Neural cell (in vitro differentiated cells): ENCODE measurements at regions not wholly inside any gene's neighbourhood (a gene's known extent, or its start where the extent isn't known, plus 50 kb on each side); places are given as distances from the start of the nearest gene placed in this dataset.

Source experiments
- H2AFZ ChIP-seq: fragments of 200-600, 300-800 bp; sonication (generic), shearing (Covaris generic); 2 replicates; pipeline ENCODE4 v1.6.0; 2014; ENCODE audit warnings: low read depth, mild to moderate bottlenecking, antibody characterized with exemption, low read length, moderate library complexity
- H3F3A ChIP-seq: fragments of 200-600 bp; shearing (Covaris generic); 2 replicates; pipeline ENCODE4 v1.6.1; 2016; ENCODE audit warnings: mild to moderate bottlenecking, moderate library complexity, mixed read lengths, antibody characterized with exemption, low read length; ENCODE audit not compliant: insufficient read depth, poor library complexity, severe bottlenecking
- H3K27ac ChIP-seq: fragments of 200-600, 300-800 bp; sonication (generic), shearing (Covaris generic); 2 replicates; pipeline ENCODE4 v1.5.1; 2014; ENCODE audit warnings: mild to moderate bottlenecking, low read length, moderate library complexity
- H3K27me3 ChIP-seq: fragments of 300-800, 200-600 bp; sonication (generic), shearing (Covaris generic); 2 replicates; pipeline ENCODE4 v1.6.0; 2014; ENCODE audit warnings: mild to moderate bottlenecking, low read depth, low read length, moderate library complexity; ENCODE audit not compliant: insufficient read depth
- H3K36me3 ChIP-seq: fragments of 300-800, 200-600 bp; sonication (generic), shearing (Covaris generic); 2 replicates; pipeline ENCODE4 v1.5.1; 2014; ENCODE audit warnings: mild to moderate bottlenecking, antibody characterized with exemption, low read length, moderate library complexity; ENCODE audit not compliant: insufficient read depth
- H3K4me2 ChIP-seq: fragments of 300-800, 200-600 bp; sonication (generic), shearing (Covaris generic); 2 replicates; pipeline ENCODE4 v1.6.0; 2014; ENCODE audit warnings: mild to moderate bottlenecking, low read length
- H3K4me3 ChIP-seq: fragments of 300-800, 200-600 bp; sonication (generic), shearing (Covaris generic); 2 replicates; pipeline ENCODE4 v1.5.1; 2014; ENCODE audit warnings: mild to moderate bottlenecking, low read length, moderate library complexity
- H3K79me2 ChIP-seq: fragments of 200-600 bp; shearing (Covaris generic); replicated peaks from 2 replicates; pipeline ENCODE4 v1.6.0; 2014; ENCODE audit warnings: mild to moderate bottlenecking, low read length, moderate library complexity; ENCODE audit not compliant: insufficient read depth
- H3K9ac ChIP-seq: fragments of 300-800, 200-600 bp; sonication (generic), shearing (Covaris generic); 2 replicates; pipeline ENCODE4 v1.6.1; 2016; ENCODE audit warnings: mild to moderate bottlenecking, low read length, mixed read lengths
- H3K9me2 ChIP-seq: fragments of 200-600 bp; shearing (Covaris generic); 2 replicates; pipeline ENCODE4 v1.6.1; 2016; ENCODE audit warnings: mild to moderate bottlenecking, low read length, mixed read lengths; ENCODE audit not compliant: insufficient read depth
- H3K9me3 ChIP-seq: fragments of 200-600, 300-800 bp; sonication (generic), shearing (Covaris generic); 2 replicates; pipeline ENCODE4 v1.6.1; 2016; ENCODE audit warnings: mild to moderate bottlenecking, mixed run types, low read length, moderate library complexity, mixed read lengths
- H4K20me1 ChIP-seq: fragments of 200-600 bp; shearing (Covaris generic); 2 replicates; pipeline ENCODE4 v1.6.1; 2016; ENCODE audit warnings: mild to moderate bottlenecking, mixed run types; ENCODE audit not compliant: insufficient read depth
- EP300 ChIP-seq: fragments of 450-650 bp; conservative IDR thresholded peaks from 2 replicates; pipeline ENCODE4 v1.6.1; 2014; ENCODE audit warnings: antibody characterized with exemption, mild to moderate bottlenecking, moderate library complexity; ENCODE audit not compliant: poor library complexity, severe bottlenecking
- EZH2 ChIP-seq: fragments of 200-600, 300-800 bp; shearing (Covaris generic), sonication (generic); IDR thresholded peaks from 2 replicates; pipeline ENCODE4 v1.6.1; 2014; ENCODE audit warnings: antibody characterized with exemption, low read length, borderline replicate concordance, mild to moderate bottlenecking; ENCODE audit not compliant: insufficient read depth, poor library complexity, severe bottlenecking
- MXI1 ChIP-seq: fragments of 450-650 bp; conservative IDR thresholded peaks from 2 replicates; pipeline ENCODE4 v1.6.1; 2014; ENCODE audit warnings: antibody characterized with exemption, mild to moderate bottlenecking; ENCODE audit not compliant: poor library complexity, severe bottlenecking
- POLR2AphosphoS5 ChIP-seq: IDR thresholded peaks from 2 replicates; pipeline ENCODE4 v1.6.1; 2012
- RAD21 ChIP-seq: fragments of 450-650 bp; conservative IDR thresholded peaks from 2 replicates; pipeline ENCODE4 v1.6.1; 2014; ENCODE audit warnings: antibody characterized with exemption, mild to moderate bottlenecking, moderate library complexity
- REST ChIP-seq: IDR thresholded peaks from 2 replicates; pipeline ENCODE4 v1.6.1; 2012; ENCODE audit warnings: borderline replicate concordance
- SMC3 ChIP-seq: fragments of 450-650 bp; conservative IDR thresholded peaks from 2 replicates; pipeline ENCODE4 v1.6.1; 2014; ENCODE audit warnings: antibody characterized with exemption, mild to moderate bottlenecking, moderate library complexity; ENCODE audit not compliant: poor library complexity
- TAF1 ChIP-seq: IDR thresholded peaks from 2 replicates; pipeline ENCODE4 v1.6.1; 2012; ENCODE audit warnings: low read depth
- TF ChIP-seq, protein P1 (sequence below): fragments of 450-650 bp; IDR thresholded peaks from 2 replicates; pipeline ENCODE4 v1.5.1; 2014; ENCODE audit warnings: antibody characterized with exemption, mild to moderate bottlenecking, moderate library complexity; ENCODE audit not compliant: poor library complexity, severe bottlenecking

GRCh38 chr7:70915067-70915466 is 216.9 kb upstream of the GALNT17 start:
- Histone ChIP-seq H3K9me3 (no peaks in the 10 kb centered on the region), H4K20me1 (no peaks in the 10 kb centered on the region), H3K27me3 (no peaks in the 10 kb centered on the region), H3K9ac (no peak overlapping the region), H3F3A (no peaks in the 10 kb centered on the region), H3K27ac (no peak overlapping the region), H3K4me3 (no peak overlapping the region), H3K36me3 (no peaks in the 10 kb centered on the region), H3K79me2 (no peaks in the 10 kb centered on the region), H2AFZ (no peak overlapping the region), H3K9me2 (no peaks in the 10 kb centered on the region), H3K4me2 (no peak overlapping the region)
- TF ChIP-seq TAF1: no peak
- TF ChIP-seq RAD21: no peak
- TF ChIP-seq SMC3: no peak
- no peak for TF ChIP-seq MXI1
- no peak for TF ChIP-seq EZH2
- TF ChIP-seq, protein P1, sequence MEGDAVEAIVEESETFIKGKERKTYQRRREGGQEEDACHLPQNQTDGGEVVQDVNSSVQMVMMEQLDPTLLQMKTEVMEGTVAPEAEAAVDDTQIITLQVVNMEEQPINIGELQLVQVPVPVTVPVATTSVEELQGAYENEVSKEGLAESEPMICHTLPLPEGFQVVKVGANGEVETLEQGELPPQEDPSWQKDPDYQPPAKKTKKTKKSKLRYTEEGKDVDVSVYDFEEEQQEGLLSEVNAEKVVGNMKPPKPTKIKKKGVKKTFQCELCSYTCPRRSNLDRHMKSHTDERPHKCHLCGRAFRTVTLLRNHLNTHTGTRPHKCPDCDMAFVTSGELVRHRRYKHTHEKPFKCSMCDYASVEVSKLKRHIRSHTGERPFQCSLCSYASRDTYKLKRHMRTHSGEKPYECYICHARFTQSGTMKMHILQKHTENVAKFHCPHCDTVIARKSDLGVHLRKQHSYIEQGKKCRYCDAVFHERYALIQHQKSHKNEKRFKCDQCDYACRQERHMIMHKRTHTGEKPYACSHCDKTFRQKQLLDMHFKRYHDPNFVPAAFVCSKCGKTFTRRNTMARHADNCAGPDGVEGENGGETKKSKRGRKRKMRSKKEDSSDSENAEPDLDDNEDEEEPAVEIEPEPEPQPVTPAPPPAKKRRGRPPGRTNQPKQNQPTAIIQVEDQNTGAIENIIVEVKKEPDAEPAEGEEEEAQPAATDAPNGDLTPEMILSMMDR: no peak
- no peak for TF ChIP-seq EP300
- TF ChIP-seq POLR2AphosphoS5: no peak
- no peak for TF ChIP-seq REST

DNA sequence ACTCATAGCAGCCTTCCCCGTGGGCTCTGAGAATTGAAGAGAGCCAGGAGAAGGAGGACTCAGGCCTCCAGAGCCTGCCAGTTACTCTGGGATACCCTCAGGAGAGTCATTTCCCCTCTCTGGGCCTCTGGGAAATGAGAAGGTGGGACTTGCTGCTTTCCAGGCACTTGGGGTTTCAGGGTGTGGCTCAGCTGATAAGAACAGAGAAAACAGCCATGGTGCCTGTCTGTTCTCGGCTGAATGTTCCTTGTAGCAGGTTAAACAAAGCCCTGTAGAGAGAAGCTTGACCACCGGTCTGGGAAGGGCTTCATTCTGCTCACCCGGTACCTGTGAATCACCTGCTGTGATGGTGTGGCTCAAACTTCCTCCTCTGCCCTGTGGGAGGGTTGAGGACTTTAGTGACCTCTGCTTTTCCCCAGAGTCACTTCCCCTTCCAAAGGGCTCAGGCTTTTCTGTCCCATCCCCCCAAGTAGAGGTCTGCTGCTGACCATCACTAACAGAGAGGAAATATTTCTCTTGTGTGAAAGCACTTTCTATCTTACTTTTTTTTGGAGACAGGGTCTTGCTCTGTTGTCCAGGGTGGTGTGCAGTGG is 212.4 kb upstream of the GALNT17 start:
- no peak overlapping the region for H3K9ac ChIP-seq
- no peak overlapping the region for H2AFZ ChIP-seq
- no peaks in the 10 kb centered on the region for H3F3A ChIP-seq
- TF ChIP-seq EZH2: no peak
- no peak for TF ChIP-seq SMC3
- H3K27me3 ChIP-seq: no peaks in the 10 kb centered on the region
- H3K27ac ChIP-seq: no peak overlapping the region
- H3K36me3 ChIP-seq: no peaks in the 10 kb centered on the region
- H3K9me3 ChIP-seq: no peaks in the 10 kb centered on the region
- H3K4me3 ChIP-seq: no peak overlapping the region
- H3K9me2 ChIP-seq: no peaks in the 10 kb centered on the region
- H4K20me1 ChIP-seq: no peaks in the 10 kb centered on the region
- no peaks in the 10 kb centered on the region for H3K79me2 ChIP-seq
- no peak overlapping the region for H3K4me2 ChIP-seq

DNA sequence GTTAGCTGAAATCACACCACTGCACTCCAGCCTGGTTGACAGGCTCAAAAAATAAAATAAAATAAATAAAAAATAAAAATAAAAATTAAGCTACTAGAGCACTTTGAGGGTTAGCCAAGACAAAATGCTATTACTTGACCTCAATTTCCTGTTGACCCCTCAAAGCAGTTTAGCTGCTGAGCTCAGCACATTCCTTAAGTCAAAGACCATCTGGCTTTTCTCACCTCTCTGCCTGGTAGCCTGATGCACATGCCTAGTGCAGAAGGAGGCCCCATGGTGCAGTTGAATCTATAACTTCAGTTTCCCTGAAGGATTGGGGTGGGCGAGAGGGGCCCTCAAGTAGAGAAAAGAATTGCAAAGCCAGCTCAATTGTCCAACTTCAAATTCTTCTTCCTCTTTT is 211.1 kb upstream of the GALNT17 start:
- Histone ChIP-seq H3K27me3 (no peaks in the 10 kb centered on the region), H3K9me2 (no peaks in the 10 kb centered on the region), H3K27ac (no peak overlapping the region), H2AFZ (no peak overlapping the region), H3F3A (no peaks in the 10 kb centered on the region), H3K36me3 (no peaks in the 10 kb centered on the region), H3K9me3 (no peaks in the 10 kb centered on the region), H3K9ac (no peak overlapping the region), H3K4me3 (no peak overlapping the region), H3K79me2 (no peaks in the 10 kb centered on the region), H3K4me2 (no peak overlapping the region), H4K20me1 (no peaks in the 10 kb centered on the region)
- TF ChIP-seq, protein P1: no peak
- no peak for TF ChIP-seq EP300
- no peak for TF ChIP-seq MXI1
- no peak for TF ChIP-seq RAD21
- no peak for TF ChIP-seq REST
- TF ChIP-seq EZH2: no peak
- no peak for TF ChIP-seq SMC3
- TF ChIP-seq POLR2AphosphoS5: no peak
- no peak for TF ChIP-seq TAF1
